ENCODE measurements at regions not wholly inside any gene's neighbourhood (a gene's known extent, or its start where the extent isn't known, plus 50 kb on each side); places are given as distances from the start of the nearest gene placed in this dataset.

DNA sequence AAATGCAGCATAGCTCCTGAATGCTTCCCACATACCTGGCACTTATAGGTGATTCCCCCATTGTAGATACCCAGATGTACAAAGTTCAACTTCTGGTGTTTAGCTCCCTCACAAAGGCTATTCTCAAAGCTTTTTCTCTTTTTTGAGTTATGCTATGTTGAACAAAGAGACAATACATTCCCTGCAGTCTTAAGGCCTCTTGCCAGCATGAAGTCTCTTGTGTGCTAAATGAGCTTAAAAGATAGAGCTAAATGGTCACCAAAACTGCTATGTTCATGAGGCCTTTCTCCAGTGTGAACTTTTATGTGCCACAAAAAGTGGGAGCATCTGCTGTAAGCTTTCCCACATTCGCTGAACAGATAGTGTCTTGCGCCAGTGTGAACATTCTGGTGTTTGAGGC, 111.2 kb upstream of the TMEM47 start:
- intact Hi-C loops (cut with DNase I; ENCODE audit: low total_unique reads), result no loop called here
- no peaks in the 10 kb centered on the region for H3K4me1 ChIP-seq
- H3K4me3 ChIP-seq, result no peak overlapping the region
- no peaks in the 10 kb centered on the region for H3K27me3 ChIP-seq
- no peaks in the 10 kb centered on the region for H3K36me3 ChIP-seq
- H3K27ac ChIP-seq, result no peak overlapping the region
- DNase-seq, result no peak
- no peaks in the 10 kb centered on the region for H3K9me3 ChIP-seq
- TF ChIP-seq POLR2A (IDR thresholded peaks at IDR 0.05) (no peak), EP300 (IDR thresholded peaks at IDR 0.05) (no peak)
- 92 to 100% (median 95%) methylated on average over 2 of the region's 2 CpGs for WGBS, 5 donors

DNA sequence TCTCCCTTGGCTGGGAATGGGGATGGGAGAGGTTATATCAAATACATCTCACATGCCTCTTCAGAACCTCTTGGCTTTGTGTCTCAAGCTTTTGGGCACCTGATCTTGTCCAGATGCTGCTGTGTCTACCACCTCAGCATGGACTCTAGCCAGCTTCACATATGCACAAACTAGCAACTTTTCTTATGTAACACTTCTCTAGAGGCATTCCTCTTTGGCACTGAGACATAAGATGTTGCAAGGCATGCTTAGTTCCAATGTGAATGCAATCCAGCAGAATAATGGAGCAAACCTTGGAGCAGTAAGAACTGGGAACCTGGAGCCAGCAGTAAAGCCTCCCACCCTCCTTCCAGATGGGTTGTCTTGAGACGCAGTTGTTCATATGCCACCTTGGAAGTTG, 113.4 kb upstream of the TMEM47 start:
- DNase-seq, result no peak
- 71 to 83% (median 75%) methylated on average over 1 of the region's 1 CpG for WGBS, 5 donors

DNA sequence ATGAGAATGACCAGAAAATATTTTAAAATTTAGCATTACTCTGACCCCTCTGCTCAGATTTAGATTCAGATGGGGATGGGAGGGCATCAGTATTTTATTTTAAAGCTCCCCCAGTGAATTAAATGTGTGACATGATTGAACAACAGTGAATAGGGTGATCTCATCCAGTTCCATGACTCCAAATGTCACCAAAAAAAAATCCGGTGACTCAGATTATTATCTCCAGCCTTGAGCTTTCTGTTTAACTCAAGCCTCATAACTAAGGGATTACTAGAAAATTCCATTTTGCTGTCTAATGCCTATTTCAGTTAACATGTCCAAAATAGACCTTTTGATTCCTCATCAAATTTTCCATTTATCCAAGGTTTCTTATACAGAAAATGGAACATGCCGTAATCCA, 121.8 kb upstream of the TMEM47 start:
- H3K4me3 ChIP-seq, result no peak overlapping the region
- 47 to 77% (median 60%) methylated on average over 2 of the region's 2 CpGs for WGBS, 5 donors
- no peaks in the 10 kb centered on the region for H3K36me3 ChIP-seq
- no peaks in the 10 kb centered on the region for H3K4me1 ChIP-seq
- intact Hi-C loops (cut with DNase I; ENCODE audit: low total_unique reads), result no loop called here
- peak overlapping the region in 1 of 5 donors; percentile 32 for H3K27ac ChIP-seq
- no peak for DNase-seq
- H3K9me3 ChIP-seq, result no peaks in the 10 kb centered on the region
- no peaks in the 10 kb centered on the region for H3K27me3 ChIP-seq
- TF ChIP-seq, protein P1, sequence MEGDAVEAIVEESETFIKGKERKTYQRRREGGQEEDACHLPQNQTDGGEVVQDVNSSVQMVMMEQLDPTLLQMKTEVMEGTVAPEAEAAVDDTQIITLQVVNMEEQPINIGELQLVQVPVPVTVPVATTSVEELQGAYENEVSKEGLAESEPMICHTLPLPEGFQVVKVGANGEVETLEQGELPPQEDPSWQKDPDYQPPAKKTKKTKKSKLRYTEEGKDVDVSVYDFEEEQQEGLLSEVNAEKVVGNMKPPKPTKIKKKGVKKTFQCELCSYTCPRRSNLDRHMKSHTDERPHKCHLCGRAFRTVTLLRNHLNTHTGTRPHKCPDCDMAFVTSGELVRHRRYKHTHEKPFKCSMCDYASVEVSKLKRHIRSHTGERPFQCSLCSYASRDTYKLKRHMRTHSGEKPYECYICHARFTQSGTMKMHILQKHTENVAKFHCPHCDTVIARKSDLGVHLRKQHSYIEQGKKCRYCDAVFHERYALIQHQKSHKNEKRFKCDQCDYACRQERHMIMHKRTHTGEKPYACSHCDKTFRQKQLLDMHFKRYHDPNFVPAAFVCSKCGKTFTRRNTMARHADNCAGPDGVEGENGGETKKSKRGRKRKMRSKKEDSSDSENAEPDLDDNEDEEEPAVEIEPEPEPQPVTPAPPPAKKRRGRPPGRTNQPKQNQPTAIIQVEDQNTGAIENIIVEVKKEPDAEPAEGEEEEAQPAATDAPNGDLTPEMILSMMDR (IDR thresholded peaks at IDR 0.05), result no peak
- TF ChIP-seq POLR2AphosphoS5 (IDR thresholded peaks at IDR 0.05) (no peak), POLR2A (IDR thresholded peaks at IDR 0.05) (no peak), EP300 (IDR thresholded peaks at IDR 0.05) (no peak)

More for the DNA sequence above, 113.4 kb upstream of the TMEM47 start:
- TF ChIP-seq POLR2A (IDR thresholded peaks at IDR 0.05) (no peak), POLR2AphosphoS5 (IDR thresholded peaks at IDR 0.05) (no peak), EP300 (IDR thresholded peaks at IDR 0.05) (no peak)
- TF ChIP-seq, protein P1 (IDR thresholded peaks at IDR 0.05), result no peak
- Histone ChIP-seq H3K27me3 (no peaks in the 10 kb centered on the region), H3K36me3 (no peaks in the 10 kb centered on the region), H3K4me1 (no peaks in the 10 kb centered on the region), H3K27ac (no peak overlapping the region), H3K9me3 (no peaks in the 10 kb centered on the region), H3K4me3 (no peak overlapping the region)
- intact Hi-C loops (cut with DNase I; ENCODE audit: low total_unique reads), result no loop called here

DNA sequence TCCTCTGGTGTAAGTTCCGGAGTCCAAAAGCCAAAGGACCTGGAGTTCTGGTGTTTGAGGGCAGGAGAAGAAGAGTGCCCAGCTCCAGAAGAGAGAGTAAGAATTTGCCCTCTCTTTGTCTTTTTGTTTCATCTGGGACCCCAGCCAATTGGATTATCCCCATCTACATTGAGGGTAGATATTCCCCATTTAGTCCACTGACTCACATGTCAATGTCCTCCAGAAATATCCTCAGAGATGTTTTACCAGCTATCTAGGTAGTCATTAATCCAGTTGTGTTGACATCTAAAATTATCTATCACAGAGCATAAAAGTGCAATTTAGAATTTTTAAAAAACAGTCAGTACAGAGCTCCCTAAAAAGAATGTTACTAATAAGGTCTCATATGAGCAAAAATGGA, 132.9 kb upstream of the TMEM47 start:
- no peak for DNase-seq
- no peak for TF ChIP-seq EP300 (IDR thresholded peaks at IDR 0.05)
- no peak for TF ChIP-seq POLR2AphosphoS5 (IDR thresholded peaks at IDR 0.05)
- no peak for TF ChIP-seq POLR2A (IDR thresholded peaks at IDR 0.05)
- TF ChIP-seq, protein P1 (IDR thresholded peaks at IDR 0.05), result no peak
- Histone ChIP-seq H3K36me3 (no peaks in the 10 kb centered on the region), H3K27ac (no peak overlapping the region), H3K4me3 (no peak overlapping the region), H3K4me1 (no peaks in the 10 kb centered on the region), H3K27me3 (no peaks in the 10 kb centered on the region), H3K9me3 (peaks cover 0 to 10% (median 4%) of the 10 kb centered on the region in 4 donors)
- 61 to 100% (median 85%) methylated on average over 1 of the region's 1 CpG for WGBS, 5 donors
- intact Hi-C loops (cut with DNase I; ENCODE audit: low total_unique reads), result no loop called here

DNA sequence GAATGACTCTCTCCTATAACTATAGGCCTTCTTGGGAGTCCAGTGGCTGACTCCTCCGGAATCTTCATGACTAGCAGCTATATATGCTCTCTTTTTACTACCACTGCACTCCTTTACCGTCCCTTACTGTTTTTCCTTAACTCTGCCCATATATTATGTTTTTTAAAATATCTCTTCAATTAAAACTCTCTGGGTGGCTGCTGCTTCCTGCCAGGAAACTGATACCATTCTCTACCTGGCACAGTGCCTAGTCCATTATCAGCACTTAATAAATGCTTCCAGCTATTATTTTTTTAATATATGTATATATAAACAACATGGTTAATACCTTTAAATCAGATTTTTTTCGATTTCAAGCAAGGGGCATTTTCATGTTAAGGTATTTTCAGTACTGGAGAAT, 136.6 kb upstream of the FAM47B start:
- H3K27me3 ChIP-seq, result no peaks in the 10 kb centered on the region
- no peaks in the 10 kb centered on the region for H3K4me1 ChIP-seq
- no peak overlapping the region for H3K27ac ChIP-seq
- H3K4me3 ChIP-seq, result no peak overlapping the region
- intact Hi-C loops (cut with DNase I; ENCODE audit: low total_unique reads), result no loop called here
- DNase-seq, result no peak
- H3K9me3 ChIP-seq, result peaks cover 0 to 12% (median 2%) of the 10 kb centered on the region in 4 donors
- TF ChIP-seq, protein P1 (IDR thresholded peaks at IDR 0.05), result no peak
- TF ChIP-seq POLR2A (IDR thresholded peaks at IDR 0.05) (no peak), EP300 (IDR thresholded peaks at IDR 0.05) (no peak), POLR2AphosphoS5 (IDR thresholded peaks at IDR 0.05) (no peak)
- H3K36me3 ChIP-seq, result no peaks in the 10 kb centered on the region
- 40 to 67% (median 59%) methylated on average over 3 of the region's 3 CpGs for WGBS, 5 donors

Data from stomach (tissue), 8 donors.